GM21367 (cell line): ENCODE measurements at regions not wholly inside any gene's neighbourhood (a gene's known extent, or its start where the extent isn't known, plus 50 kb on each side); places are given as distances from the start of the nearest gene placed in this dataset.

Experiments used
- ATAC-seq: cut with Tn5 transposase; IDR thresholded peaks from one replicate; pipeline ENCODE4 v1.9.1; 2021; ENCODE audit not compliant: unreplicated experiment

DNA sequence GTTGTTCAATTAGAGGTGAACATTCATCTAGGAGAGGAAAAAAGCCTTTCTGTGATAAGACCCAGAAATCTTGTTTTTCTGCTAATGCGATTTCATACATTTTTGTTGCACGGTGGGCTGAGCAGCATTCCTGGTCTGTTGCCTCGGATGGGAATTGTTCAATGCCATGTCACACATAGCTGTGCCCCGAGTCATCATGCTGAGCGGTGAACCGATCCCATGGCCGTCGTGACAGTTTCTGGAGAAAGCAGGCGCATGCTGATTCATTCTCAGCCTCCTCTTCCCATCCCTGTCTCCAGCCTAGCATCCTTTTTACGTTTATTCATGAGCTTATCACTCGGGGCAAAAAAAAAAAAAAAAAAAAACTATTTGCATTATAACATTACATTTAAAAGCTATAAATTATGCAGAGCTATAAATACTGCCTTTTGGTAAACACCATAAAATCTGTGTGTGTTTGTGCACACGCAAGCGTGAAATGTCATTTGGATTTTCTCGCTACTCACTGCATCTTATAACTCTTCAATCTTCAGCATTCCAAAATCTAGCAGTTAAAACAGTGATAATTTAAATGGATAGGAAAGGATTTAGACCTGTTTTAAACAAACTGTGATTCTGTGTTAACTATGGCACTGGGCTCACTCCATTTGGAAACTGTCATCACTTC is 58.9 kb upstream of the IFNGR1 start:
- ATAC-seq, result no peak

DNA sequence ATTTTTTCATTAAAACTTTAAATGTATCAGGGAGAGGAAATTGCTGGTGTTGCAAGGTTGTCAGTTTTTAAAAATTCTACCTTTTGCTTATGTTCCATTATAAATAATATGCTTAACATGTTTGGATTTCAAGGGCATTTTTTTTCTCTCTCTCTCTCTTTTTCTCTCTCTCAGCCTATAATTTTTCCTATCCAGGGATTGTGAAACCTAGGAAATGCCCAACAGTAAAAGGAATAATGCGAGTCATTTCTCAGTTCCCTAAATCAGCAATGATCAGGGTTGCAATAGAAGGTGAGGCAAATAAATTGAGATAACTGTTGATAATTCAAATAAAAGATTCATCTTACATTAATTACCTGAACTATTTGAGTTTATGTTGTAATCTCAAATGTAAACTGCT is 53.2 kb upstream of the IFNGR1 start:
- ATAC-seq, result no peak

DNA sequence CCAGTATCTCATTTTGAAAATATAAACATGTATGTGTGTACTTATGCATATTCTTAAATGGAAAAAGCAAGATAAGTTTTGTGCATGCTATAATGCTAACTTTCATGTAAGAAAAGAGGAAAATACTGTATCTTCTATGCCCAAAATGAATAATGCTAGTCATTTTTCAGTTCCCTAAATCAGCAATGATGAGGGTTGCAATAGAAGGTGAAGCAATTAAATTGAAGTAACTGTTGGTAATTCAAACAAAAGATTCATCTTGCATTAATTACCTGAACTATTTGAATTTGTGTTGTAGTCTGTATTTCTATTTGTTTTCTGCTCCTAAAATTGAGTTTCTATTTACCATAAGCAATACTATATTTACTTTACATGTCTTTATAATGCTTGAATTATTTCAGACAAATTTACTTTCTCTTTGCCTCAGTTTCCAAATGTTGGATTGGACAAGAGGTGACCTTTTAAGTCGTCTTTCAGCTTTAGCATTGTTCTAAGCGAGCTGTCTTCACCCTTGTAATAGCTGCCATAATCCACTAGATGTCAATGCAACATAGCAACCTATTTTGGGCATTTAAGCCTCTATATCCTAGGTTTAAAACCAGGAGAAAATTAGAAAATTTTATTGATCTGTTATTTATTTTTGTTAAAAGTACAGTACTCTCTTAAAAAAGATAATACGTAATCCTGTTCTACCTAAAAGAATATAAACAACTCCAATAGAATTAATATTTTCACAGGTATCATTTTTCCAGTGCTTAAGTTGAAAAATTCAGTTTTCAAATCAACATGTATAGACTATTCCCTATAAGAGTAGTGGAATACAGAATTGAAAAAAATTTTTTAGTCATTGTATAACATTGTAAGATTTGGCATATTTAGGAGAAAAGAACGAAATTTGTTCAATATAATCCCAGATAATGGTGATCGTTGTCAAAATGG is 52.3 kb upstream of the IFNGR1 start:
- ATAC-seq, result no peak

- ATAC-seq, result no peak
Measured at GRCh38 chr6:137269803-137270202, 50.6 kb upstream of the IFNGR1 start.

GRCh38 chr6:137269347-137269746 is 50.2 kb upstream of the IFNGR1 start:
- no peak for ATAC-seq
